ENCODE measurements at regions not wholly inside any gene's neighbourhood (a gene's known extent, or its start where the extent isn't known, plus 50 kb on each side); places are given as distances from the start of the nearest gene placed in this dataset.
"Not testable (repeated sequence)": the region's sequence is repeated elsewhere in the genome, so short reads cannot be mapped to it uniquely, and the experiment has no call there.

DNA sequence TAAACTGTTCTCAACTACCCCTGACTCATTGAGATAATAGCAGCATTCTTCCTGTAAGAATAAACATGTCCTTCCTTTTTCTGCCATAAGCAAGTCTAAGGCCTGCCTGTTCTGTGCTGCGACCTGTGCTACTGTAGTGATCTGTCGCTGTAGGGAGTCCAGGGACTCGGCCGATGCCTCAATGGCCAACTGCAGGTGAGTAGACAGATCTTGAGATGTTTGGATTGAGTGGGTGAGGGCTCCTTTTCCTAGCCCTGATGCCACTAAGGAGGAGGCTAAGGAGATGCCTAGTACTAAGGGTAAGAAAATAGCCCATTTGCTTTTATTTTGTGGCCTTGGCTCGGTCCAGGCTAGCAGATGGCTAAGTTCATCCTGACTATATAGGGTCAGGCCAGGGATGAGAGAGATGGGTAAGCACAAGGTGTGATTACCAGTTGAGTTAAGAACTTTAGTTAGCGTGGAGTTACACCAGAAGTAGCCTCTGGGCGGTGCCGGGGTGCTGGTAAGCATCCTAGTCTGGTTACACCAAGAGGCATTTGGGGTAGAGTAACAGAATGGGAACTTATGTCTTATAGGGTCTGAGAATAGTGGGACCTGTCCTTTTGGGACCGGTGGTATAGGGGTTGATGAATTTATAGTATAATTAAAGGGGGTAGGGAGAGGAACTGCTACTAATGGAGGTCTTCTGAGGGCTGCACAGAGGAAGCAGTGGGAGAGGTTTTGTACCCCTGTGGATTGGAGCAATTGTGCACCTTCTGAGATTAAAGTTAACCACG is 642.4 kb upstream of the DPP6 start:
- DNase-seq = not testable (repeated sequence)

DNA sequence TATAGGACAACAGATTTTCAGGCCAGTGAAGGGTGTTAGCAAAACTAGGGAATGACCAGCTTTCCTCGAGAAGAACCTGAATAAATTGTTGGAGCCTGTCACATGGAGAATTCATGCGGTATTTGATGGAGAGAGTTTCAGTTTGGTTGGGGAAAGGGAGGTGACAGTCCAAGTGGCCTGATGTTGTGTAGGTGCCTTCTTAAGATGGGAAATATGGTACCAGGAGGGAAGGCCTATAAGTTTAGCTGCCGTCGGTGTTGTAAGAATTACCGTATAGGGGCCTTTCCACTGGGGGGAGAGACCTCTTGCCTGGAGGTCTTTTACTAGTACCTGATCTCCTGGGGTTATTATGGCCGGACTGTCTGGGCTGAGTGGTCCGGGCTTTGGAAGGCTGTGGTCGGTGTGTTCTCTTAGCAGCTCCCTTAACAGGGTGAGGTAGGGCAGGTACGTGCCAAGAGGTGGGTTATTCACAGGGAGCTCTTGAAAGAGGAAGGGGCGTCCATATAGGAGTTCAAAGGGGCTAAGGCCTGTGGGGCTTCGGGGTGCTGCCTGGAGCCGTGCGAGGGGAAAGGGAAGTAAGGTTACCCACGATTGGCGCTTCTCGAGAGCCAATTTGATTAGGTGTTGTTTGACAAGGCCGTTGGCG is 641.1 kb upstream of the DPP6 start:
- not testable (repeated sequence) for DNase-seq

DNA sequence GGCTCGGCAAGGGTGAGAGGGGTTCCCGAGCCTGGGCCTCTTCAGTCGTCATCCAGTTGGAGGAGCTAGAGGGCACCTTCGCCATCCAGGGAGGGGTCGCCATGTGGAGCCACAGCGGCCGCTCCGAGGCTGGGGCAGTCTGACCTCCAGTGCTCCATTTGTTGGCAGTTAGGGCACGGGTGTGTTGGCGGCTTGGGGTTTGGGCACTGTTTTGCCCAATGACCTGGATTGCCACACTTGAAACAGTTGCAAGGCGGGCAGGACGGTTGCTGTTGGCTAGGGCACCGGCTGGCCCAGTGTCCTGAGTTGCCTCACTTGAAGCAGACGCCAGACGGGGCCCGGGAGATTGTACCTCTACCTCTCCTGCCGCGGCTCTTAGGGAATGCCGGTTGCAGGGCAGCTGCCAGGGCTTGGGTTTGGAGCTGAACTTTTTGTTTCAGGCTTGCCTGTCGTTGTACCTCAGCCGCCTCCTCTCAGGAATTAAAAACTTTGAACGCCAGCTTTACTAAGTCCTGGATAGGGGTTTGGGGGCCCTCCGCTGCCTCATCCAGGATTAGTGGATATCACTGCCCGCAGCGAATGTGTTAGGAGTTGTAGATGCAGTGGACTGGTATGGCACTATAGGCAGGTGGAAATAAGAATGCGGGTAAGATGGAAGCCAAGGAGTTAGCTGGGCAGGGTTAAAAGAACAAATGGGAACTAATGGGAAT is 639.9 kb upstream of the DPP6 start:
- DNase-seq = not testable (repeated sequence)

DNA sequence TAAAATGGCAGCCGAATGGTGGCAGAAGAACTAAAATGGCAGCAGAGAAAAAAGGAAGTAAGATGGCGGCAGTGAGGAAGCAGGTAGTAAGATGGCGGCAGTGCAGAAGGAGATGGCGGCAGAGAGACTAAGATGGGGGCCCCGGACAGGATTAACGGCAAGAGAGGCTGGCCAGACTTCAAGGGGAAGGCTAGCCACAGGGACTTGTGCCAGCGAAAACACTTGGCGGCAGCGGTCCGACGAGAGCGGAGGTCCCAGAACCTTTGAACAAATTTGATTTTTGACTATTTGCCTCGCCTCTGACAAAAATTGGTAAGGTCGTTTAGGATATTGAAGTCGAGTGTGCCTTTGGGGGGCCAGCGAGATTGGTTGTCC is 639.4 kb upstream of the DPP6 start:
- not testable (repeated sequence) for DNase-seq

DNA sequence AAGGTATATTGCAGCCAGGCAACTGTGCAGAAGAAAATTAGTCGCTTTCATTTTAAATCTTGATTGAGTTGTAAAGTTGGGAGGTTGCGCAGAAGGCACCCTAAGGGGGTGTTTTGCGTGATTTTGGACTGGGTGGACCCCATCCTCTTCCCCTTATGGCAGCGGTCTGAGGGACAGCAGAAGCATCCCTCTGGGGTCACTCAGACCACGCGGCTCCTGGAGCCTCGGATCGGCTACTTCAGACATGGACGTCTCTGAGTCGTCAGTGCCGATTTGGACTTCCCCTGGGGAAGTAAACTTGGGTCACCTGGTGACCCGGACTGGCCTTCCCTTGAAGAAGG is 639.0 kb upstream of the DPP6 start:
- no peak for DNase-seq

DNA sequence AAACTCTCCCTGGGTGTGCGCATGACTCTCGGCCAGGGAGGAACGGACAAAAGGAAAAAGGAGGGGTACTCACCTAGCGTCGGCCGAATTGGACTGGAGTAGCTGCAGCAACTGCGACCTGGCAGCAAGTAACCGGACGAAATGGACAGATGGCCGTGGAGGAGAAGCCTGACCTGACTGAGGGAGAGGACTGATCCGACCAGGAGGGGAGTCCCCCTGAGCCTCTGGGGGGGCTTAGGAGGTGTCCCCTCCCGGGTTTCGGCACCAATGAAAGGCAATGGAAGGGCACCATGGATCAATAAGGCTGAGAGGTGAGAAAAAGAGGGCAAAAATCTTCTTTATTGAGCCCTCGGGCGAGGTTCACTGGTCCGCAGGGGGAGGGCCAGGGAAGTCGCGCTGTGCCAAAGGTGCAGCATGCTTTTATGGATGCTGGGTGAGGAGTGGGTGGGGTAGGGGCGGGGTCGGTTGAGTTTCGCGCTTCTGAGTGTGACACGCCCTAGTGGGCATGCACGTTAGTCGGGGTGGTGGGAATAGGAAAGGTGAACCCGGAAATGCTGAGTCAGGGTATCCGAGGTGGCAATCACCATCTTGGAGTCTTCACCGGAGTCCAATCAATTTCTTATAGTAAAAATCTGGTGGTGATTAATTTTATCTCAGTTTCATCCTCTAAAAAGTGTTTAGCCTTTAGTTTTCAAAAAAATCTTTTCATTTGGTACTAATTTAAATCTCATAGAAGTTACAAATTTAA is 638.5 kb upstream of the DPP6 start:
- no peak for DNase-seq

DNA sequence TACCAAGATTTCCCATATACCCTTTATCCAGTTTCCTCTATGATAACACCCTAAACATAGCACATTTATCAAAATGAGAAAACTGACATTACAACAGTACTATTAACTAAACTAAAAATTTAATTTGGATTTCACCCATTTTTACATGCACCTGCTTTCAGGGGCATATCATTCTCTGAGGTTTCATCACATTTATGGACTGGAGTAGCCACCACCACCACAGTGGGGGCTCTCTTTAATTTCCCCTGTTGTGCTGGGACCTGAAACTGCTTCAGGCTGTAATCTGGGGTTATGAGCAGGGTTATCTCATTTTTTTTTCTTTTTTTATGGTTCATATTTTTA is 637.9 kb upstream of the DPP6 start:
- no peak for DNase-seq

DNA sequence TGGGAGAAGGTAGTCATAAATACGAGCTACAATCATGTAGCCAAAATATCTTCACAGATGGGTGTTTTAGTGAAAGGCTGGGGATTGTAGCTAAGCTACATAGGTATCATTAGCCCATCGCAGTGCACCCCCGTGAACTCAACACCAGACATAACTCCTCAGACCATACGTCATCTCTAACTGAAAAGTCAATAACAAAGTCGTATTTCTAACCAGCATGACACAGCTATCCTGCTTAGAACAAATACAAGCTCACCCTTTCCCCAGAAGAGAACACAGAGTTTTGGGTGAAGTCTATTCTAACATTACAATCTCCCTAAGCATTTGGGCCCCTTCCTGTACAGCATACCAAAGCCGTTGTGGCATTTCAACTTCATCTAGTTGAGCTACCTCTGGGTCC is 636.6 kb upstream of the DPP6 start:
- no peak for DNase-seq

DNA sequence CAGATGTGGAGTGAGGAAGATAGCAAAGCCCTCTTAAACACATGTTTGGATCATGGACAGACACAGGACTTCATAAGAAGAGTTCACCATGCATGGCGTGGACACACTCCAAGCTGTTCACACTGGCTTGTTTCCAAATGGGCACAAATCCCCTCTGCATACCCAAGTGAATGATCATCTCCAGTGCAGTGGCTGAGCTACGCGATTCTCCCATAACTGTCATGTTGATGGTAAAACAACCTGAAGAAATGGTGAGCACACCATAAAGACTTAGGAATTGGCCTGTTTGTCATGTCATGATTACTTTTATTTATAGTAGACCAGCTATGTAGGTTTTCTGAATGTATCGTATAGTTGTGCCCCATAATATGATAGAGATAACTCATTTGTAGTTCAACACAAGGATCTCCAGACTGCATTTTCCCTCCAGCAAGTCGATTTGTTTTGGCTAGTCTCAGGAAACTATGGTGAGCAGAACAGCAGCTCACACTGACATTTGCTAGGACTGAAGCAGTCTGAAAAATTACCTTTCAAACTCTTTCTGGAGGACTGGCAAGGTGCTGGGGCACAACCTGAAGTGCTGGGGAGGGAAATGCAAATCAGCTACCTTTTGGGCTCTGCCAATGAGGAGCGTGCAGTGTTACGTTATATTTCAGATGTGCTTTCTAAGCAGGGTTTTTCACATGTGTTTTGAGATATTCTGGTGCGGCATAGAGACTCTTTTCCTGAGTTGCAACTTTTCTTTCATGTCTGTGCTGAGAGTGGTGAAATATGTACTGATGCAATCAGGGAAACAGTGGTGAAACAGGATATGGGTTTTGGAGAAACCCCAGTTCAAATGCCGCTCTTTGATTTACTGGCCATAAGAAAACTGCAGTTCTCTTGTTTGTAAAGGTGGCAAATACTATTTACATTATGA is 629.6 kb upstream of the DPP6 start:
- no peak for DNase-seq

DNA sequence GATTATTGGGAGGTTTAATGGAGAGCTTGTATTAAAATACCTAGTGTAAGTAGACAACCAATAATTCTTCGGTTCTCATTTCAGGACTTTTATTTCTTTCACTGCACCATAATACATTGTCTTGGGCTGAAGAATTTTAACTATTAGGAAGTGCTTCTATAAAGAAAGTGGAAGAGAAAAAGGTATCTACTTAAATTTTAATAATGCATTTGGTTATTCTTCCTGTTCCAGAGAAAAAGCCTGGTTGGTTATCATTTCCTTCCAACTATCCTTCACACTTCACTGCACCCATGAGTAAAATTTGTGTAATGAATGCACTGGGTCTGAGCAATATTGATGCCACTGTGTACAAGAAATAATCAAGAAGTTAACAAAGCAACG is 629.0 kb upstream of the DPP6 start:
- peak; percentile 50 for DNase-seq

DNA sequence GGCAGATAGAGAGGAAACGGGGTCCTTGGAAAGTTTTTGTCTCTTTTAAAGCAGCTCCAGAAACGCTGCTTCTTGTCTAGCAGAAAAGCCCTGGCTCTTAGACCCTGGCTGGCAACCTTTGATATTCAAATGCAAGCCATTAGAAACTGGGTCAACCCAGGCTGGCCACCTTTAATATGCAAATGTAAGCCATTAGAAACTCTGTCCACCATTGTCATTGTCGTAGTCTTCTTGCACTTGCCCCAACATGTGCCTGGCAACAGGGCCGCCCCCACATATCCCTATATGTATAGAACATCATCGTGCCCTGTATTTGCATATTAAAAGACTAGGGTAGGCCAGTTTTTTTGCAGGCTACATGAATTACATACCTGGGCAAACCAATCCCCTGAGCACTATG is 621.3 kb upstream of the DPP6 start:
- no peak for DNase-seq

DNA sequence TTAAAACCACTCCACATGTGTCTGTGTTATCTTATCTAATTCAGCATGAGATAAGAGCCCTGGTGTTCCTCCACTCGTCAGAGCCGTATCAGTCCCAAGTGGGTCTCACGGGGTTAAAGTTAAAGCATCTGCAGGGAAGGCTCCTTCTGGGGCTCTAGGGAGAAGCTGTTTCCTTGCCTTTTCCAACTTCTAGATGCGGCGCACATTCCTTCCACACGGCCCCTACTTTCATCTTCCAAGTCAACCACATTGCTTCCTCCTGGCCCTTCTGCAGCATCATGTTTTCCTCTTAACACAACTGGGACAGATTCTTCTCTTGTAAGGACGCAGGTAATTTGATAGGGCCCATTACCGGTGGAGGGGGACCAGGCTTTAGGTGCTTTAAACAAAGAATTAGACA is 620.1 kb upstream of the DPP6 start:
- no peak for DNase-seq

DNA sequence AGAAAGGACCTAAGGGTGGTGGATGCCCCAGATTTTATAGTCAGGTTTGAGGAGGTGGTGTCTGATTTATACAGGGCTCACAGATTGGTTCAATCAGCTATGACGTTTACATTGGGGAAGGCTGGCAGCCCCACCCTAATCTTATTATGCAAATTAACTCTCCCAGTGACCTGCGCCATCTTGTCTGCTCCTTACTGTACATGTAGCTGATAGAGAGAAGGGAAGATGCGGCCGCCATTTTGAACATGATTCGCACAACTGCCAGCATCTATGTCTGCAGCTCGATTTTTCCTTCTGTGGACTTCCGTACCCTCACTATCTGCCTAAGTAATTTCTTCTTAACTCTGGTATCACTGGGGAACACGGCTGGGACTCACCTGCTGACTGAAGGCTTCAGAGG is 619.0 kb upstream of the DPP6 start:
- no peak for DNase-seq

DNA sequence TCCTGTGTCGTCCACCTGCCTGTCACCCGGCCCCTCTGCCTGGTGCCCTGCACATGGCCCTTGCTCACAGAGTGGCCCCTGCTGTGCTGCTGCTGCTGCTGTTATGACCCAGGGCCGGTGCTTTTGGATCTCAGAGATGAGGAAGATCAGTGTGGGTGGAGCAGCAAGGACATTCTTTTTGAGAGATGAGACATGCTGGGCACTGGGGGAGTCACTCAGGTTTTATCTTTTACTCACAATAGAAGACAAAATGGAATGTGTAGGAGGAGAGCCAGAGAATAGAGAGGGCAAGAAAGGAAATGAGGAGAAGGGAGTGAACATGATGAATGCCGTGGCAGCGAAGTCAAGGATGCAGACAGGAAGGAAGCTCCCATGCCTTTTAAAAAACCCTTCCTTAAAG is 611.5 kb upstream of the DPP6 start:
- DNase-seq = no peak

DNA sequence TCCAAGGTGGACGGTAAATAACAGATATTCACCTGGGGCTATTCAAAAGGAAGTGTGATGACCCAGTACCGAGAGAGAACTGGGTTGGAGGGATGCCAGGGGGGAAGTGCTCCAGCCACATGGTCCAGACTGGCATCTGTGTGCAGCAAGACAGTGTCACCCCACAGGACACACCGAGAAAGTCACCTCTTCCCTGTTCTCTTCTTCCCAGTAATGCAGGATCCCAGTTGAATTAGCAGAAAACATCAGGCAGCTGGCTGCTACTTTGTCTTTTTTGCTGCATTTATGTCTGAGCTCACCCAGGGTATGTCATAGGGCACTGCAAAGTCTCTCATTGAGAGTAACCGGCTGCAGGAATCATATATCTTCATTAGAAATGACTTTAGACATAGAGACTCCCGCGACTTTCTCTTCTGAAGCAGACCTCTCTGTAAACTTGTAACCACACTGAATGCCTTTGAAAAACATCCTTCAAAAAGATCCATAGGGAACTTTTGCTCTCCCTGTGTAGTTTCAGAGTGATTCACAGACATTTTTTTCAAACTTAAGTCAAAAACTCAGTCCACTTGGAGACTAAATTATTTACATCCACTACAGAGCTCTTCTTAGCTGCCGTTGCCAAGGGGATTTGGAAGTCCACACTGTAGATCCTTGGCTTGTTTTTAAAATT is 609.0 kb upstream of the DPP6 start:
- no peak for DNase-seq

DNA sequence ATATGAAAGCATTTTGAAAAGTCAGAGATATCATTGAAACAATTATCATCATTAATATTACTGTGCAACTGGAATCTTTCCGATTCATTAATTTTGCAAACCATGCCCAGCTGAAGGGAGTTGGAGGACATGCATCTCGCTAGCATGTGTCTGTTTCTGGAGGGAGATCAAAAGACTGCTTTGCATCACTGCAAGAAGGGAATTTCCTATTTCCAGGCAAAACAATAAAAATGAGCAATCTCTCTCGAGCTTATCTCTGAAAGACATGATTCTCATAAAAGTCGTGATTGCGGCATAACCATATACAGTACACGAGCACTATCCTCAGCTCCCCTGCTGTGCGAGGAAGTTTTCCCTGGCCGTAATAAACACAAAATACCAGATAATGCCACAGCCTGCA is 607.6 kb upstream of the DPP6 start:
- no peak for DNase-seq

DNA sequence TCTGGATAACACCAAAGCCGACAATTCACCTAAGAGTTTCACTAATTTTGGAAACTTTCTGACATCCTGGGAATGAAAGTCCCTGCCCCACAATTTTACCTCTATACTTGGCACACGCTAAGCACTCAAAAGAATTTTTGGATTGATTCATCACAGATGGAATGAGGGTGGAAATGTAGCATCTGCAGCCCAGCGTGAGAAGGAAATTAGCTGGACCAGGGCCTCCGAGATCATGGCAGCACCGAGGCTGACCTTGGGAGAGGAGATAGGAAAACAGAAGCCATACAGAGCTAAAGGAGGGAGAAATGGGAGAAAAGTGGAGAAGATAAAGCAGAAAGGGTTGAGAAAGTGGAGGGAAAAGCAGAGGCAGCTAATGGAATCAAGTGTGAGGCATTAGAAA is 606.6 kb upstream of the DPP6 start:
- DNase-seq = no peak

DNA sequence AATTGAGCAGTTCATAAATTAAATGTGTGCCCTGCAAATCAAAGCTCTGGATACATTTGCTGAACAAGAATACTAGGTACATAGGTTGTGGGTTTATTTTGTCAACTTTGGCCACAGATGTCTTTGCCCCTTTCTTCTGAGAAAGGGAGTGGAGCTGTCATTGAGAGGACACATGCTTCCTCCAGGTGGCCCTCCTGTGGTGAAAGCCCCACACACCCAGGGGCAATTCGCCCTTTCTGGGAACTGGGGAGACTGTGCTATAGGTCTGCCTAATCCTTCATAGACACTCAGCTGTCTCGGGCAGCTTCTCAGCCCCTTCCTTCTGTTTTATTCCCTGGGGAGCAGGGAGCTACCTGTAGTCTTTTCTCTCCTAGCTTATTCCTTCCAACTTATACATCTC is 605.7 kb upstream of the DPP6 start:
- no peak for DNase-seq

DNA sequence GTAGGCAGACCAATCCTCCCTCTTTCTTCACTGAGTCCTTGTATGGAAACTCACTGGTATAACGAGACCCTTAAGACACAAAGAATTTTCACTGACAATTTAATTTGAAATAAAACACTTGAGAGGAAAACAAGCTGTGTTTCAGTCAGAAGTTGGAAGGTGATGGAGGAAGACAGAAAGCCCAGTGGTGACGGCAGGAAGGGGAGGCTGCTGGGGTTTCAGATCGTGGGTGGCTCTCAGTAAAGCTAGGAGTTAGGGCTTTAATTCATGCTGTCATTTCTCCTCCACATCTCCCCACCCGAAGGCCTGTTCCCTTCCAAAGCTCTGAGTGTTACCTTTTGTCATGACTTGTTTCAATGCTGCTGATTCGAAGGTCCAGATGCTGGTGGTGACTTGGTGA is 605.2 kb upstream of the DPP6 start:
- DNase-seq = no peak

DNA sequence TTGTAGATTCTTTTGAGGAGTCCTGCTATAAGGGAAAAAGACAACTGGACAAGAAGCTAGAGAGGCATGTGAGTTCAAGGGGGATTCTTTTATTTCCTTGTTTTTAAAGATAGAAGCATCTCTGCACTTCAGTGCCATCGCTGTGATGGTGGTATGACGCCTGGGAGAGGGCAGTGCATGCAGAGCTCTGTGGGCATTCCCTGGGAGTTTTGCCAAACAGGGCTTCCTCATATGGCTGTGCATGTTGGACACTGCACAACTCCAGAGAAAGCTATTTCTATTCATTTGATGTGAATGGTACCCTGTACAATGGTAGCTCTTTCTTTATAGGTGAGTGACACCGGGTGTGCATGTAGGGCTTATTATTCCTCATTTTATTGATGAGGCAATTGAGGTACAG is 599.5 kb upstream of the DPP6 start:
- DNase-seq = no peak

DNA sequence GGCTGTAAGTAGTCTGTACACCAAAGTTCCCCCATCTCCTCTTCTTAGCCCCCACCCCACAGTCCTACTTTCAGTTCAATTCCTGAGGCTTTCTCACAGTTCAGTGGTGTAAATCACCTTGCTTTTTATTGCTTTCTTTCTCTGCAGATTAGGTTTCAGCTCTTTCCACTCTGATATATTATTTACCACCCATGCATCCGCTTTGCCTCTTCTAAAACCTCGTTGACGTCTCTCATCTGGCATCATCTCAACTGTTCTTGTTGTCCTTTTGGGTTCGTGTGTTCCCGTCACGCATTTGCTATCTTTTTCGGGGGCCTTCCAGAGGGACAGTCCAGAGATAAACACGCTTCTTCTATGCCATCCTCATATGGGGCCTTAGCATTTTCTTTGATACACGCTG is 597.9 kb upstream of the DPP6 start:
- no peak for DNase-seq

DNA sequence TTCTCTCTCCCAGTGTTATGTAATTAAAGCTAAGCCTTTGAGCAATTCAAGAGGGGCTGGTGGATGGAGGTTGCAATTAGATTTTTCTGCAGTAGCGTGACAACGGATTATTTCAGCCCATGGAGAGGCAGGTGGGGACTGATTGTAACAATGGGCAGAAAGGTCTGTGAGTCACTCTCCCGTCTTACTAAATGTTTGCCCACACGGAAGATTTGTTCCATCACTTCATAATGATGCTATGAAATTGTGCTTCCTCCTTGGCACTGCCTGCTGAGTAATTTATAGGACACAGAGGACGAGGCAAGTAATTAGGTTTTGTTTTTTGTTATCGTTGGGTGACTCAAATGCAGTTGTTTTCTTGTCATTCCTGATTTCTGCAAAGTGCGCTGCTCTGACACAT is 594.5 kb upstream of the DPP6 start:
- DNase-seq = peak; percentile 45
